ENCODE measurements at regions not wholly inside any gene's neighbourhood (a gene's known extent, or its start where the extent isn't known, plus 50 kb on each side); places are given as distances from the start of the nearest gene placed in this dataset.

- H3K27ac ChIP-seq: no peak overlapping the region
- CTCF ChIA-PET: interaction anchor here (0.6 kb wide), 2 partner anchors 30 to 1473 kb away, joined by 3 to 5 read pairs; no protein-coding TSS in a partner anchor
- no peak for DNase-seq (ENCODE audit: low spot score)
- POLR2A ChIA-PET (ENCODE audit: low non-redundant PET): no interaction called here
- TF ChIP-seq CTCF (conservative IDR thresholded peaks at IDR 0.05; ENCODE audit: low read depth): no peak
Measured at GRCh38 chr3:151638555-151639417, 94.9 kb upstream of the AADACL2 start.

- POLR2A ChIA-PET (ENCODE audit: low non-redundant PET): no interaction called here
- H3K27ac ChIP-seq: no peak overlapping the region
- DNase-seq (ENCODE audit: low spot score): no peak
- no peak for TF ChIP-seq CTCF (conservative IDR thresholded peaks at IDR 0.05; ENCODE audit: low read depth)
- CTCF ChIA-PET: interaction anchor here (0.5 kb wide), 1 partner anchor 92 kb away, joined by 3 read pairs; no protein-coding TSS in a partner anchor
Measured at GRCh38 chr3:151635905-151636304, 97.8 kb upstream of the AADACL2 start.

DNA sequence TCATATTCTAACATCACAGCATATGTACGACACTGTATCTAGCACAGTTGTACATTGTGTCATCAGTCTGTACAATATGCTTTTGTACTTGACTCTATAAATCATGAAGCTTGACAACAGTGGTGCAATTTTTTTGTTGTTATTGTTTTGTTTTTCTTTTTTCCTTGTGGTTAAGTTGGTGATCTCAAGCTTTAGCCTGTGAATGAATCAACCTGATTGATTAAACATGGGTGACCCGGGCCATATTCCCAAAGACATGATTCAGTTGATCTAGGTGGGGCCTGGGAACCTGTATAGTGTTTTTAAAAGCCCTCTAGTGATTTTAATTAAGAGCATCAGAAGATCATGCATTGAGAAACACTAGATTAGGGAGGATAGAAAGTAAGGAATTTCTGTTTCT is 101.8 kb upstream of the AADACL2 start:
- TF ChIP-seq CTCF (conservative IDR thresholded peaks at IDR 0.05; ENCODE audit: low read depth): no peak
- ChIA-PET CTCF (interaction anchor here (0.9 kb wide), 1 partner anchor 16 kb away, joined by 3 read pairs; no protein-coding TSS in a partner anchor), POLR2A (ENCODE audit: low non-redundant PET) (no interaction called here)
- H3K27ac ChIP-seq: no peak overlapping the region
- no peak for DNase-seq (ENCODE audit: low spot score)

GRCh38 chr3:151630938-151631441 is 102.7 kb upstream of the AADACL2 start:
- no peak overlapping the region for H3K27ac ChIP-seq
- DNase-seq (ENCODE audit: low spot score): no peak
- POLR2A ChIA-PET (ENCODE audit: low non-redundant PET): no interaction called here
- CTCF ChIA-PET: interaction anchor here (0.6 kb wide), 1 partner anchor 739 kb away, joined by 3 read pairs; no protein-coding TSS in a partner anchor
- no peak for TF ChIP-seq CTCF (conservative IDR thresholded peaks at IDR 0.05; ENCODE audit: low read depth)

GRCh38 chr3:151630035-151630434 is 103.7 kb upstream of the AADACL2 start:
- TF ChIP-seq CTCF (conservative IDR thresholded peaks at IDR 0.05; ENCODE audit: low read depth): no peak
- CTCF ChIA-PET: no interaction called here
- POLR2A ChIA-PET (ENCODE audit: low non-redundant PET): no interaction called here

DNA sequence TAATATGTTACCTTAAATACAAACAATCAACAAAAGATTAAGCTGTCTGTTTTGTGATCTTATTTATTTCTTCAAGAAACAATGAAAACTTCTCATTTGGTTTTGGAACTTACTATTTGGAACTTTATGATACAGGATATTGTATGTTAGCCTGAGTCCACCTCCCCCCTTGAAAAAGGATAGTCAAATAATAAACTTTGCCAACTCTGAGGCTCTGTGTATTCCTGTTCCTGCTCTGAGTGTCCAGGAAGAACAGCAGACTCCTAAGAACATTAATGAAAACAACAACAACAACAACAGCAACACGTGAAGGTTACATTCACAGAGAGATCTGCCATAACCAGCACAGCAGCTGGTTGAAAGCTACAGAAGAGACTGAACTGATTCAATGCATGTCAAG is 108.1 kb upstream of the AADACL2 start:
- ChIA-PET CTCF (no interaction called here), POLR2A (ENCODE audit: low non-redundant PET) (no interaction called here)
- no peak overlapping the region for H3K27ac ChIP-seq
- DNase-seq (ENCODE audit: low spot score): no peak
- TF ChIP-seq CTCF (conservative IDR thresholded peaks at IDR 0.05; ENCODE audit: low read depth): no peak

More at GRCh38 chr3:151630035-151630434, 103.7 kb upstream of the AADACL2 start:
- H3K27ac ChIP-seq: no peak overlapping the region
- DNase-seq (ENCODE audit: low spot score): no peak
